A549 (cell line): ENCODE measurements at regions not wholly inside any gene's neighbourhood (a gene's known extent, or its start where the extent isn't known, plus 50 kb on each side); places are given as distances from the start of the nearest gene placed in this dataset.

Source experiments
- ATAC-seq, 2 experiments: fragments of 200-7000 bp in 1 of 2; fragments of >200 bp in 1 of 2; cut with Nextera tagmentation in 1 of 2; cut with Tn5 transposase in 1 of 2; 3 replicates each; pipeline versions ENCODE4 v1.8.0 to v1.9.1; 2018 to 2020; ENCODE audit warnings: mild to moderate bottlenecking in 1 of 2, moderate library complexity in 1 of 2
- CTCF ChIA-PET: fragments of 300-600 bp; sonication (Branson Sonifier 250); formaldehyde crosslinking; extraction: SDS; loops from one replicate; lab custom pipeline; 2021; ENCODE audit warnings: antibody characterized with exemption, inconsistent platforms; lab: Yijun Ruan, JAX
- POLR2A ChIA-PET: fragments of 350-600 bp; formaldehyde crosslinking; extraction: SDS; loops from one replicate; lab custom pipeline; 2021; ENCODE audit warnings: antibody characterized with exemption, inconsistent platforms; lab: Yijun Ruan, JAX
- DNase-seq, 2 experiments: peaks; one replicate each; pipeline versions ENCODE4 v3.0.0 to v3.0.0-alpha.2; 2011 to 2016; ENCODE audit warnings: low read depth in 1 of 2, low spot score in 1 of 2
- FAIRE-seq: peaks from 2 replicates; lab custom pipeline; 2011; peaks lifted over from hg19 to GRCh38; lab: Jason Lieb, UNC
- H3K27ac ChIP-seq, 2 experiments: fragments of >200 bp; sonication (Bioruptor Twin); formaldehyde crosslinking; 3 replicates each; pipeline ENCODE4 v1.5.1; 2016 to 2017
- H3K4me1 ChIP-seq: fragments of >200 bp; sonication (Bioruptor Twin); formaldehyde crosslinking; 3 replicates; pipeline ENCODE4 v1.6.1; 2016
- H3K4me2 ChIP-seq: fragments of >200 bp; sonication (Bioruptor Twin); formaldehyde crosslinking; 3 replicates; pipeline ENCODE4 v1.6.1; 2016
- H3K4me3 ChIP-seq: fragments of >200 bp; sonication (Bioruptor Twin); formaldehyde crosslinking; 3 replicates; pipeline ENCODE4 v1.5.1; 2016
- H3K9me3 ChIP-seq: fragments of >200 bp; sonication (Bioruptor Twin); formaldehyde crosslinking; 3 replicates; pipeline ENCODE4 v1.6.1; 2016
- CBX2 ChIP-seq: fragments of 200-600 bp; sonication (generic); IDR thresholded peaks from 2 replicates; pipeline ENCODE4 v1.6.1; 2016; ENCODE audit warnings: low read depth, mild to moderate bottlenecking, borderline replicate concordance
- CBX8 ChIP-seq: fragments of 200-600 bp; sonication (generic); IDR thresholded peaks from 2 replicates; pipeline ENCODE4 v1.6.1; 2016
- CHD4 ChIP-seq: fragments of 200-600 bp; sonication (generic); IDR thresholded peaks from 2 replicates; pipeline ENCODE4 v1.6.1; 2016; ENCODE audit warnings: antibody characterized with exemption, mild to moderate bottlenecking, borderline replicate concordance
- EHMT2 ChIP-seq: fragments of 200-600 bp; sonication (generic); IDR thresholded peaks from 2 replicates; pipeline ENCODE4 v1.6.1; 2016; ENCODE audit warnings: antibody characterized with exemption, low read depth, mild to moderate bottlenecking, moderate library complexity
- EP300 ChIP-seq, 2 experiments: fragments of >200 bp; sonication (Bioruptor Twin); formaldehyde crosslinking; IDR thresholded peaks; 2 replicates in 1 of 2; 3 replicates in 1 of 2; pipeline ENCODE4 v1.6.1; 2016 to 2017
- ESRRA ChIP-seq: fragments of 150-350 bp; IDR thresholded peaks from 2 replicates; pipeline ENCODE4 v1.6.1; 2014; ENCODE audit warnings: mild to moderate bottlenecking, low read length, borderline replicate concordance
- FOSL2 ChIP-seq, 2 experiments: fragments of 450-650 bp in 1 of 2; fragments of >200 bp in 1 of 2; sonication (Bioruptor Twin) in 1 of 2; formaldehyde crosslinking; IDR thresholded peaks; 2 replicates each; pipeline versions ENCODE4 v1.5.0 to v1.6.1; 2016 to 2020; ENCODE audit warnings: mild to moderate bottlenecking in 1 of 2, moderate library complexity in 1 of 2
- FOXS1 ChIP-seq: fragments of 250-450 bp; sonication (Bioruptor Pico); IDR thresholded peaks from 2 replicates; pipeline ENCODE4 v1.5.0; 2020; ENCODE audit warnings: mild to moderate bottlenecking, moderate library complexity
- HDAC2 ChIP-seq: fragments of 200-600 bp; sonication (generic); IDR thresholded peaks from 2 replicates; pipeline ENCODE4 v1.6.1; 2016
- HOXA7 ChIP-seq: fragments of 250-450 bp; sonication (Bioruptor Pico); IDR thresholded peaks from 2 replicates; pipeline ENCODE4 v1.5.0; 2020; ENCODE audit warnings: mild to moderate bottlenecking, moderate library complexity
- HOXB13 ChIP-seq: fragments of 250-450 bp; sonication (Bioruptor Pico); IDR thresholded peaks from 2 replicates; pipeline ENCODE4 v1.5.0; 2020; ENCODE audit warnings: low read depth, mild to moderate bottlenecking, moderate library complexity
- HOXB5 ChIP-seq: fragments of 250-450 bp; sonication (Bioruptor Pico); IDR thresholded peaks from 2 replicates; pipeline ENCODE4 v1.5.0; 2020; ENCODE audit warnings: mild to moderate bottlenecking, moderate library complexity
- JUNB ChIP-seq: fragments of >200 bp; sonication (Bioruptor Twin); formaldehyde crosslinking; IDR thresholded peaks from 2 replicates; pipeline ENCODE4 v1.6.1; 2016
- NR3C1 ChIP-seq: fragments of >200 bp; sonication (Bioruptor Twin); formaldehyde crosslinking; IDR thresholded peaks from 3 replicates; pipeline ENCODE4 v1.6.1; 2017
- RAD21 ChIP-seq, 2 experiments: fragments of >200 bp in 1 of 2; sonication (Bioruptor Twin) in 1 of 2; formaldehyde crosslinking in 1 of 2; IDR thresholded peaks in 1 of 2; conservative IDR thresholded peaks in 1 of 2; 2 replicates in 1 of 2; 3 replicates in 1 of 2; pipeline ENCODE4 v1.6.1; 2012 to 2018; ENCODE audit warnings: inconsistent platforms in 1 of 2
- RCOR1 ChIP-seq: fragments of 150-350 bp; IDR thresholded peaks from 2 replicates; pipeline ENCODE4 v1.6.1; 2014; ENCODE audit warnings: antibody characterized with exemption, low read length, low read depth
- RNF2 ChIP-seq: fragments of 200-600 bp; sonication (generic); IDR thresholded peaks from 2 replicates; pipeline ENCODE4 v1.6.1; 2016; ENCODE audit warnings: low read depth, mild to moderate bottlenecking, antibody characterized with exemption, moderate library complexity, borderline replicate concordance
- SREBF2 ChIP-seq: fragments of 450-650 bp; IDR thresholded peaks from 2 replicates; pipeline ENCODE4 v1.6.1; 2014; ENCODE audit warnings: mild to moderate bottlenecking, moderate library complexity
- TFCP2L1 ChIP-seq: fragments of 250-450 bp; sonication (Bioruptor Pico); IDR thresholded peaks from 2 replicates; pipeline ENCODE4 v1.5.0; 2021; ENCODE audit warnings: mild to moderate bottlenecking
- TP53 ChIP-seq: fragments of 250-450 bp; sonication (Bioruptor Pico); IDR thresholded peaks from 2 replicates; pipeline ENCODE4 v1.5.0; 2021; ENCODE audit warnings: mild to moderate bottlenecking, moderate library complexity
- ZFP36 ChIP-seq: fragments of 450-650 bp; IDR thresholded peaks from 2 replicates; pipeline ENCODE4 v1.6.1; 2014; ENCODE audit warnings: borderline replicate concordance; ENCODE audit not compliant: partially characterized antibody
- WGBS: methylation state at CpG from one replicate; pipeline ENCODE4 v1.1.6; 2017; ENCODE audit errors: missing lambda C conversion rate; 5-methylcytosine and 5-hydroxymethylcytosine counted together
- TF ChIP-seq, protein P1 (sequence below): IDR thresholded peaks from 2 replicates; pipeline ENCODE4 v1.6.1; 2012
- TF ChIP-seq, protein P2 (sequence below): IDR thresholded peaks from 2 replicates; pipeline ENCODE4 v1.6.1; 2012
- TF ChIP-seq, protein P3 (sequence below): fragments of 150-350 bp; IDR thresholded peaks from 2 replicates; pipeline ENCODE4 v1.6.1; 2014; ENCODE audit warnings: low read depth, mild to moderate bottlenecking, low read length

DNA sequence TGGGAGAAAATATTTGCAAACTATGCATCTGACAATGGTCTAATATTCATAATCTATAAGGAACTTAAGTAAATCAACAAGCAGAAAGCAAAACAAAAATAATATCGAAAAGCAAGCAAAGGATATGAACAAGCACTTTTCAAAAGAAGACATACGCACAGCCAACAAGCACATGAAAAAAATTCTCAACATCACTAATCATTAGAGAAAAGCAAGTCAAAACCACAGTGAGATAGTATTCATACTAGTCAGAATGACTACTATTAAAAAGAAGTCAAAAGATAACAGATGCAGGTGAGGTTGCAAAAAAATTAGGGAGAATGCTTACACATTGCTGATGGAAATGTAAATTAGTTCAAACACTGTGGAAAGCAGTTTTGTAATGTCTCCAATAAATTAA is 410.2 kb downstream of the MMUT start:
- FAIRE-seq (no peak), ATAC-seq (no peak), DNase-seq (no peak)
- ChIA-PET CTCF (no interaction called here), POLR2A (no interaction called here)
- TF ChIP-seq, protein P1, sequence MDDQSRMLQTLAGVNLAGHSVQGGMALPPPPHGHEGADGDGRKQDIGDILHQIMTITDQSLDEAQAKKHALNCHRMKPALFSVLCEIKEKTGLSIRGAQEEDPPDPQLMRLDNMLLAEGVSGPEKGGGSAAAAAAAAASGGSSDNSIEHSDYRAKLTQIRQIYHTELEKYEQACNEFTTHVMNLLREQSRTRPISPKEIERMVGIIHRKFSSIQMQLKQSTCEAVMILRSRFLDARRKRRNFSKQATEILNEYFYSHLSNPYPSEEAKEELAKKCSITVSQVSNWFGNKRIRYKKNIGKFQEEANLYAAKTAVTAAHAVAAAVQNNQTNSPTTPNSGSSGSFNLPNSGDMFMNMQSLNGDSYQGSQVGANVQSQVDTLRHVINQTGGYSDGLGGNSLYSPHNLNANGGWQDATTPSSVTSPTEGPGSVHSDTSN, result no peak
- TF ChIP-seq CBX2 (no peak), FOXS1 (CRISPR knock-in tag) (no peak), HOXB5 (no peak), FOSL2 (IDR thresholded peaks at IDR 0.05) (no peak), FOSL2 (CRISPR knock-in tag; IDR thresholded peaks at IDR 0.05) (no peak), SREBF2 (no peak), RNF2 (no peak), ESRRA (no peak), HDAC2 (no peak), NR3C1 (no peak), RAD21 (conservative IDR thresholded peaks at IDR 0.05 in 1 of 2, IDR thresholded peaks at IDR 0.05 in 1 of 2) (no peak), JUNB (no peak)
- TF ChIP-seq, protein P2, sequence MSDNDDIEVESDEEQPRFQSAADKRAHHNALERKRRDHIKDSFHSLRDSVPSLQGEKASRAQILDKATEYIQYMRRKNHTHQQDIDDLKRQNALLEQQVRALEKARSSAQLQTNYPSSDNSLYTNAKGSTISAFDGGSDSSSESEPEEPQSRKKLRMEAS, result no peak
- TF ChIP-seq, protein P3, sequence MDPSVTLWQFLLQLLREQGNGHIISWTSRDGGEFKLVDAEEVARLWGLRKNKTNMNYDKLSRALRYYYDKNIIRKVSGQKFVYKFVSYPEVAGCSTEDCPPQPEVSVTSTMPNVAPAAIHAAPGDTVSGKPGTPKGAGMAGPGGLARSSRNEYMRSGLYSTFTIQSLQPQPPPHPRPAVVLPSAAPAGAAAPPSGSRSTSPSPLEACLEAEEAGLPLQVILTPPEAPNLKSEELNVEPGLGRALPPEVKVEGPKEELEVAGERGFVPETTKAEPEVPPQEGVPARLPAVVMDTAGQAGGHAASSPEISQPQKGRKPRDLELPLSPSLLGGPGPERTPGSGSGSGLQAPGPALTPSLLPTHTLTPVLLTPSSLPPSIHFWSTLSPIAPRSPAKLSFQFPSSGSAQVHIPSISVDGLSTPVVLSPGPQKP, result no peak
- Histone ChIP-seq H3K9me3 (no peaks in the 10 kb centered on the region), H3K4me3 (no peak overlapping the region), H3K4me2 (no peak overlapping the region), H3K4me1 (no peaks in the 10 kb centered on the region), H3K27ac (no peak overlapping the region)
- 71% methylated on average over 2 of the region's 2 CpGs for WGBS

DNA sequence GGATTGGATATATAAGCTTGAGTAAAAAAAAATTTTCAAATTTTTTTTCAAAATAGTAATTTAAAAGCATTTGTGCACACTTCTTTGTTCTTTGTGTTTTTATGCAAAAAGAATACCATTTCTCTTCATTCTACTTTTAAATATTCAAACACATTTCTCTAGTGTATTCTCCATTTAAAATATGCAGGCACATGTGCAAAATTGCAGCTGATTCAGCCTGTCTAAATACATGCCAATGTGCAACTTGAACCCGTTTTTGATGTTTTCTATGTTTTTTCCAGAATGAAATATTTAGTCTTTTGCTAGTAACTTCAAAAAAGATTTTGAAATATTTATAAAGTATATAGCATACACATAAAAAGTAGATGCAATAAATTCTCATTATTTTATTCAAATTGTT is 411.8 kb downstream of the MMUT start:
- H3K4me2 ChIP-seq, result no peak overlapping the region
- no peak for ATAC-seq
- no peak for TF ChIP-seq ZFP36
- no peak for TF ChIP-seq HOXA7 (CRISPR knock-in tag)
- TF ChIP-seq HOXB13 (CRISPR knock-in tag), result no peak
- no peak for TF ChIP-seq TP53 (CRISPR knock-in tag)
- TF ChIP-seq TFCP2L1 (CRISPR knock-in tag), result no peak
- no peak for TF ChIP-seq CHD4
- TF ChIP-seq EP300 (IDR thresholded peaks at IDR 0.05), result no peak
- TF ChIP-seq EHMT2, result no peak
- no peak for TF ChIP-seq ESRRA
- TF ChIP-seq, protein P1, result no peak
- TF ChIP-seq RAD21 (conservative IDR thresholded peaks at IDR 0.05 in 1 of 2, IDR thresholded peaks at IDR 0.05 in 1 of 2), result no peak
- no peak for TF ChIP-seq RCOR1
- TF ChIP-seq CBX8, result no peak
- TF ChIP-seq FOXS1 (CRISPR knock-in tag), result no peak
- no peak overlapping the region for H3K27ac ChIP-seq
- H3K4me1 ChIP-seq, result no peaks in the 10 kb centered on the region
- DNase-seq, result no peak
- 20% methylated on average over 1 of the region's 1 CpG for WGBS
- no peak for FAIRE-seq
- no peak overlapping the region for H3K4me3 ChIP-seq
- POLR2A ChIA-PET, result no interaction called here
- H3K9me3 ChIP-seq, result no peaks in the 10 kb centered on the region
- CTCF ChIA-PET, result no interaction called here
